ENCODE measurements at regions not wholly inside any gene's neighbourhood (a gene's known extent, or its start where the extent isn't known, plus 50 kb on each side); places are given as distances from the start of the nearest gene placed in this dataset.

DNA sequence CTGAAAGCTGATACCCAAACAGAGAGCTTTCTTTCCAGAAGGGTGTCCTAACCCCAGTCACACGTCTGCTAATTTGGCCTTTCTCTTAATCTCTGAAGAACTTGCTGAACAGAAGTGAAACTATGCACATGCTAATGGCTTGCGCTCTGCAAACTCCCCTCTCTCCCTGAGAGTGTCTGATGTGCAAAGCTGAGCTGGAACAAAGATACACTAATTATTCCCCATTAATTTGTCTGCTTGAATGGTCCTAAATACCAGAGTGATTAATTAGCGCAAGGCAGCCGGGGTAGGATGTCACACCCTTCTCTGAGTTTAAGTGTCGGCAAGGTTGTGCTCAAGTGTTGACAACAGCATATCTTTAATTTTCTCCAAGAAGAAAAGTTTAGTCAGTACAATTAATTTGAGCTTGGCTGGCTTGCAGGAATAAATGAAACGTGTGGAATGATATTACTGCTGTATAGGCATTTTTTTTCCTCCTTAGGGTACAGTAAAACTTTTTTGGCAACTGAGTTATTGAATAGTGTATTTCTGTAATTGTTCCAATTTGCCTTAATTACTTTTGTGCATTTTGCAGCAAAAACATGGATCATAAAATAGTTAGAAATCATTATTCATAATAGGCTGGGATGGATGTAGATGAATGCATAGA lies 715.9 kb upstream of the POU3F2 start:
- TF ChIP-seq, protein P1, sequence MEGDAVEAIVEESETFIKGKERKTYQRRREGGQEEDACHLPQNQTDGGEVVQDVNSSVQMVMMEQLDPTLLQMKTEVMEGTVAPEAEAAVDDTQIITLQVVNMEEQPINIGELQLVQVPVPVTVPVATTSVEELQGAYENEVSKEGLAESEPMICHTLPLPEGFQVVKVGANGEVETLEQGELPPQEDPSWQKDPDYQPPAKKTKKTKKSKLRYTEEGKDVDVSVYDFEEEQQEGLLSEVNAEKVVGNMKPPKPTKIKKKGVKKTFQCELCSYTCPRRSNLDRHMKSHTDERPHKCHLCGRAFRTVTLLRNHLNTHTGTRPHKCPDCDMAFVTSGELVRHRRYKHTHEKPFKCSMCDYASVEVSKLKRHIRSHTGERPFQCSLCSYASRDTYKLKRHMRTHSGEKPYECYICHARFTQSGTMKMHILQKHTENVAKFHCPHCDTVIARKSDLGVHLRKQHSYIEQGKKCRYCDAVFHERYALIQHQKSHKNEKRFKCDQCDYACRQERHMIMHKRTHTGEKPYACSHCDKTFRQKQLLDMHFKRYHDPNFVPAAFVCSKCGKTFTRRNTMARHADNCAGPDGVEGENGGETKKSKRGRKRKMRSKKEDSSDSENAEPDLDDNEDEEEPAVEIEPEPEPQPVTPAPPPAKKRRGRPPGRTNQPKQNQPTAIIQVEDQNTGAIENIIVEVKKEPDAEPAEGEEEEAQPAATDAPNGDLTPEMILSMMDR (IDR thresholded peaks at IDR 0.05; ENCODE audit: low read depth, low read length), result no peak
- DNase-seq (ENCODE audit: low read depth in 2 of 2), result no peak
- no peak overlapping the region for H3K4me3 ChIP-seq (replicated peaks in 1 of 2; ENCODE audit: low read depth in 2 of 2, low read length in 2 of 2)

DNA sequence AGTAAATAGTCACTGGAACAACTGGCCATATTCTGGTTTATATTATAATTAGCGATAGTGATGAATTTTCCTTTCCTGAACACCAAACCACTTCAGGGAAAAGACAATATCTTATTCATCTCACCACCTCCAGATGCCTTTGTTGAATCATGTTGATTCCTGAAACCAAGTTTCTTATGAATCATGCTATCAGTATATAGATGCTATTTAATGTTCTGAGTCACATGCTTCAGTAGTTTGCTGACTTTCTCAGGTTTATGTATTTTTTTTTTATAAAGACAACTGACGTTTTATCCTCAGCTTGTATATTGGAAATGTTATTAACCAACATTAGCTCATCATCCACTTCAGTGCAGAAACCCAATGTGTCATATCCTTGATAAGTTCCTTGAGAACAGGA lies 710.2 kb upstream of the POU3F2 start:
- TF ChIP-seq, protein P1 (IDR thresholded peaks at IDR 0.05; ENCODE audit: low read depth, low read length), result no peak
- DNase-seq (ENCODE audit: low read depth in 2 of 2), result no peak
- H3K4me3 ChIP-seq (replicated peaks in 1 of 2; ENCODE audit: low read depth in 2 of 2, low read length in 2 of 2), result no peak overlapping the region

DNA sequence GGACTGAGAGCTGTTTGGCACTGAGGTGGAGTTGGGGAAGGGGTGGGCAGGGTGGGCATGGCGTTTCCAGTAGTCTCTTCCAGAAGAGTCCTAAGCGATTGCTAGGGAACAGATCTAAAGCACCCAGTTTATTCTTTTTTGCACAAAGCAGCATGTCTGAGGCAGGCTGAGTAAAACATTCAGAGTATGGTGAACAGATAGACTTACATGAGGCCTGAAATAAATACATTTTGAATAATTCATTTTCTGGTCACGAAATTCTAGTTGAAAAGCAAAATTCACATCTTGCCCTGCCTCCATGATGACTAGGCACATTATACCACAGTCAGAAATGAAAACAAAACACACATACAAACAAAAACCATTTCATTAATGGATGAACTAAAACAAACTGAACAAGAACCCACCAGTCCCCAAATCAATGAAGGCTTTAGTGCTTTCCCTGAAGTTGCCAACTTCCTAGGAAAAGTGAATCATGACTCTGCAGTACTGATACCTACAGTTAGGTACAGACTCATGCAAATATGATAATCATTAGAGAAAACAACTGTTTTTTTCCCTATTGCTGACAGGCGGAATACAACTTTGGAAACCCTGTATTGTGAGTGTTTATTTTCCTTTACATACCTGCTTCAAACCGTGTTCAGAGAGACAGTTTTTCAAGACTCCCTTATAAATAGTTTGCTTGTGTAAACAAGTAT lies 702.9 kb upstream of the POU3F2 start:
- H3K4me3 ChIP-seq (replicated peaks in 1 of 2; ENCODE audit: low read depth in 2 of 2, low read length in 2 of 2), result no peak overlapping the region
- TF ChIP-seq, protein P1 (IDR thresholded peaks at IDR 0.05; ENCODE audit: low read depth, low read length), result no peak
- no peak for DNase-seq (ENCODE audit: low read depth in 2 of 2)

DNA sequence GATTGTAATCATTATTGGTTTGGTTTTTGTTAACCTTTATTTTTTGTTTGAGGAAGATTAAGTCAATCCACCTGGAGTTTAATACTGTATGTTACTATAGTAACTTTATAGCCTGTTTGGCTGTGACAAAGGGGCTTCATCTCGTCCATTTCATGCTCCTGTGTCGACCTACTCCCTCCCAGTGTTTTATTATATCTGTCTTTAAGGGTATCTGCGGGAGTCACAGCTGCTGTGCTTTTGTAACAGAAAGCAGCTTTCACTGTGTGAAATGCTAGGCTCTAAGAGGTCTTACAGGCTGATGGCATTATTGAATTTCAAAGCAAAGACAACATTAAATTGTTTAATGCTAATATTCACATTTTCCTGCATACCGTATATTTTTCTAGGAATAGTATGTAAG lies 698.0 kb upstream of the POU3F2 start:
- TF ChIP-seq, protein P1 (IDR thresholded peaks at IDR 0.05; ENCODE audit: low read depth, low read length), result no peak
- DNase-seq (ENCODE audit: low read depth in 2 of 2), result no peak
- H3K4me3 ChIP-seq (replicated peaks in 1 of 2; ENCODE audit: low read depth in 2 of 2, low read length in 2 of 2), result no peak overlapping the region

DNA sequence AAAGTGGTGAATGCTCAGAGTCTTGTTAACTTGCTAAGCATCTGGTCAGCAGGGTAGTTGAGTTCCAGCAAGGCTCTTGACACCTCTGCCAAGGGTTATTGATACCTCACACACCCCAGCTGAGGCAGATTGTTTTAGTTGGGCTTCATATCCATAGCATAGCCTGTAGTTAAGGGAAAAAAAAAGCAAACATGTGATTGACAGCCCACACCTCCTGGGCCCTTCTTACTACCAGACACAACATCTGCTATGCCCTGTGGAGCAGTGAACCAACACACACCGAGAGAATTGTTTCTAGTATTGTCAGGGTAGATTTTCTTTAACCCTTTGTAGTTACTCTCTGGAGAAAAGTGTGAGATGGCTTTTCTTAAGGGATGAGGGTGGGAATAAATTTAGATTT lies 697.0 kb upstream of the POU3F2 start:
- no peak overlapping the region for H3K4me3 ChIP-seq (replicated peaks in 1 of 2; ENCODE audit: low read depth in 2 of 2, low read length in 2 of 2)
- TF ChIP-seq, protein P1 (IDR thresholded peaks at IDR 0.05; ENCODE audit: low read depth, low read length), result no peak
- no peak for DNase-seq (ENCODE audit: low read depth in 2 of 2)

DNA sequence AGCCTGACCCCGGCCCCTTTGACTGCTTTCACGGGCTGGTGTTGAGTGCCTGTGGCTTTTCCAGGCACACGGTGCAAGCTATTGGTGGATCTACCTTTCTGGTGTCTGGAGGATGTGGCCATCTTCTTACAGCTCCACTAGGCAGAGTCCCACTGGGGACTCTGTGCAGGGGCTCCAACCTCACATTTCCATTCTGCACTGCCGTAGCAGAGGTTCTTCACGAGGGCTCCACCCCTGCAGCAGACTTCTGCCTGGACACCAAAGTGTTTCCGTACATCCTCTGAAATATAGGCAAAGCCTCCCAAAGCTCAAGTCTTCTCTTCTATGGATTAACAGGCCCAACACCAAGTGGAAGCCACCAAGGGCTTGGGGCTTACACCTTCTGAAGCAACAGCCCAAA lies 691.5 kb upstream of the POU3F2 start:
- H3K4me3 ChIP-seq (replicated peaks in 1 of 2; ENCODE audit: low read depth in 2 of 2, low read length in 2 of 2), result no peak overlapping the region
- no peak for DNase-seq (ENCODE audit: low read depth in 2 of 2)
- TF ChIP-seq, protein P1 (IDR thresholded peaks at IDR 0.05; ENCODE audit: low read depth, low read length), result no peak
